ENCODE measurements at regions not wholly inside any gene's neighbourhood (a gene's known extent, or its start where the extent isn't known, plus 50 kb on each side); places are given as distances from the start of the nearest gene placed in this dataset.

DNA sequence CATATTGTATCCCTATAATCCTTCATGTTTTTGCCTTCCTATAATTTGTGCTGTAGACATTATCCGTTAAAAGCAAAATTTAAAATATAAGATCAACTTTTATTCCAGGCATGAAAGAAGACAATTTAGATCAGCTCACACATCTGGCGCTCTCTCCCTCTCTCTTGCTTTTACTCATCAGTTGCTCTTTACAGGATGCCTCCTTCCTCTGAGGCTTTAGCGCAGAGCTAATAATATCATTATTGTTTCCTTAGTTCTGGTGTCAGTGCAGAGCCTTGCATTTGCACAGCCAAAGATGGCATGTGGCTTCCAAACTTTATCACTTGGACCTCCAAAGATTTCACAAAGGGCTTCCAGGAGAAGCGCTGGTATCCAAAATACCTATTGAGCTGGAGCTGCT, 295.1 kb downstream of the FGF9 start:
- Mint-ChIP-seq H3K27me3 (ENCODE audit: insufficient read depth) (no peaks in the 10 kb centered on the region), H3K4me3 (no peak overlapping the region), H3K4me1 (no peaks in the 10 kb centered on the region), H3K27ac (no peak overlapping the region), H3K36me3 (ENCODE audit: low read depth) (no peaks in the 10 kb centered on the region), H3K9me3 (peaks cover 20% of the 10 kb centered on the region)
- H3K9ac ChIP-seq (ENCODE audit: extremely low read depth, low read length, poor library complexity, severe bottlenecking) = no peak overlapping the region
- H3K27ac ChIP-seq (ENCODE audit: low read depth, low read length) = no peak overlapping the region
- no peaks in the 10 kb centered on the region for H3K4me1 ChIP-seq (ENCODE audit: control insufficient read depth, insufficient read depth, low read length)
- H3K4me3 ChIP-seq (ENCODE audit: low read length) = no peak overlapping the region
- H3K9me3 ChIP-seq (ENCODE audit: control insufficient read depth, low read length) = no peaks in the 10 kb centered on the region
- DNase-seq = no peak
- TF ChIP-seq, protein P1, sequence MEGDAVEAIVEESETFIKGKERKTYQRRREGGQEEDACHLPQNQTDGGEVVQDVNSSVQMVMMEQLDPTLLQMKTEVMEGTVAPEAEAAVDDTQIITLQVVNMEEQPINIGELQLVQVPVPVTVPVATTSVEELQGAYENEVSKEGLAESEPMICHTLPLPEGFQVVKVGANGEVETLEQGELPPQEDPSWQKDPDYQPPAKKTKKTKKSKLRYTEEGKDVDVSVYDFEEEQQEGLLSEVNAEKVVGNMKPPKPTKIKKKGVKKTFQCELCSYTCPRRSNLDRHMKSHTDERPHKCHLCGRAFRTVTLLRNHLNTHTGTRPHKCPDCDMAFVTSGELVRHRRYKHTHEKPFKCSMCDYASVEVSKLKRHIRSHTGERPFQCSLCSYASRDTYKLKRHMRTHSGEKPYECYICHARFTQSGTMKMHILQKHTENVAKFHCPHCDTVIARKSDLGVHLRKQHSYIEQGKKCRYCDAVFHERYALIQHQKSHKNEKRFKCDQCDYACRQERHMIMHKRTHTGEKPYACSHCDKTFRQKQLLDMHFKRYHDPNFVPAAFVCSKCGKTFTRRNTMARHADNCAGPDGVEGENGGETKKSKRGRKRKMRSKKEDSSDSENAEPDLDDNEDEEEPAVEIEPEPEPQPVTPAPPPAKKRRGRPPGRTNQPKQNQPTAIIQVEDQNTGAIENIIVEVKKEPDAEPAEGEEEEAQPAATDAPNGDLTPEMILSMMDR (conservative IDR thresholded peaks at IDR 0.05) = no peak
- 96 to 100% methylated on average over 4 of the region's 4 CpGs for WGBS, 2 experiments (ENCODE audit: insufficient coverage in 1 of 2, insufficient read length in 1 of 2)
- H3K27me3 ChIP-seq (ENCODE audit: control insufficient read depth, insufficient read depth, low read length, poor library complexity, severe bottlenecking) = no peaks in the 10 kb centered on the region
- no peaks in the 10 kb centered on the region for H3K36me3 ChIP-seq (ENCODE audit: control insufficient read depth, insufficient read depth, low read length)

DNA sequence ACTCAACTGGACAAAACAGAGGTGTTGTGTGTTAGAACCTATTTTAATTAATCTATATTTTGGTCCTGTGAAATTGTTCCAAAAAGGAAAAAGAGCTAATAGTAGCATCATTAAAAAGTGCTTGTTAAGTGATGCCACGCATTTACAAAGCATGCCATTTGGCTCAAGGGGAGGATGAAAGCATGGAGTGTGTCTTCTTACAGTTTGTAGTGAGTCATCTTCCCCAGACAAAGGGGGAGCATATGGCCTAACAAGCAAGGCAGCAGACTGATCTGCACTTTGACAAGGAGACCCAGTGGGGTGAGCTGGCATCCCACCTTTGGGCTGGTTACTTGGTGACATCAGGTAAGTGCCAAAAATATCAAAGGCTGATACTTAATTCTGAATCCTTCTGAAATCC, 297.0 kb downstream of the FGF9 start:
- TF ChIP-seq, protein P1 (conservative IDR thresholded peaks at IDR 0.05) = no peak
- no peak for DNase-seq
- H3K4me1 Mint-ChIP-seq = no peaks in the 10 kb centered on the region
- no peak overlapping the region for H3K27ac Mint-ChIP-seq
- H3K4me1 ChIP-seq (ENCODE audit: control insufficient read depth, insufficient read depth, low read length) = no peaks in the 10 kb centered on the region
- 83 to 91% methylated on average over 1 of the region's 1 CpG for WGBS, 2 experiments (ENCODE audit: insufficient coverage in 1 of 2, insufficient read length in 1 of 2)
- peaks cover 3% of the 10 kb centered on the region for H3K9me3 Mint-ChIP-seq
- H3K9ac ChIP-seq (ENCODE audit: extremely low read depth, low read length, poor library complexity, severe bottlenecking) = no peak overlapping the region
- no peaks in the 10 kb centered on the region for H3K27me3 Mint-ChIP-seq (ENCODE audit: insufficient read depth)
- H3K4me3 Mint-ChIP-seq = no peak overlapping the region
- no peaks in the 10 kb centered on the region for H3K36me3 Mint-ChIP-seq (ENCODE audit: low read depth)
- H3K27ac ChIP-seq (ENCODE audit: low read depth, low read length) = no peak overlapping the region
- no peaks in the 10 kb centered on the region for H3K9me3 ChIP-seq (ENCODE audit: control insufficient read depth, low read length)
- no peak overlapping the region for H3K4me3 ChIP-seq (ENCODE audit: low read length)
- no peaks in the 10 kb centered on the region for H3K27me3 ChIP-seq (ENCODE audit: control insufficient read depth, insufficient read depth, low read length, poor library complexity, severe bottlenecking)
- H3K36me3 ChIP-seq (ENCODE audit: control insufficient read depth, insufficient read depth, low read length) = no peaks in the 10 kb centered on the region

DNA sequence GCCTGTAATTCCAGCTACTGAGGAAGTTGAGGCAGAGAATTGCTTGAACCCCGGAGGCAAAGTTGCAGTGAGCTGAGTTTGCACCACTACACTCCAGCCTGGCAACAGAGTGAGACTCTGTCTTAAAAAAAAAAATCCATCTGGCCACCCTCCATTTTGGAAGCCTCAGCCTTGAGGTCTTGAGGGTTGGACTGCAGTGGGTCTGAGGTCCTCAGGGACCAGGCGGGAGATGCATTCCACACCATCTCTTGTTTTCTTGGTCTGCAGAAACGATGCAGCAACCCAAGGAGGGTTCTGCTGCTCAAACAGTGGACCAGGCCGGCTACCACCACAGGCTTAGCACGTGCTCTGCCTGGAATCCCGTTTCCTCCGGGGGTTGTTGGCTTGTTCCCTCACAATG, 299.3 kb downstream of the FGF9 start:
- TF ChIP-seq, protein P1 (conservative IDR thresholded peaks at IDR 0.05) = no peak
- Histone ChIP-seq H3K9ac (ENCODE audit: extremely low read depth, low read length, poor library complexity, severe bottlenecking) (no peak overlapping the region), H3K9me3 (ENCODE audit: control insufficient read depth, low read length) (no peaks in the 10 kb centered on the region), H3K27ac (ENCODE audit: low read depth, low read length) (no peak overlapping the region), H3K4me3 (ENCODE audit: low read length) (no peak overlapping the region), H3K27me3 (ENCODE audit: control insufficient read depth, insufficient read depth, low read length, poor library complexity, severe bottlenecking) (no peaks in the 10 kb centered on the region), H3K36me3 (ENCODE audit: control insufficient read depth, insufficient read depth, low read length) (no peaks in the 10 kb centered on the region), H3K4me1 (ENCODE audit: control insufficient read depth, insufficient read depth, low read length) (no peaks in the 10 kb centered on the region)
- H3K27me3 Mint-ChIP-seq (ENCODE audit: insufficient read depth) = no peaks in the 10 kb centered on the region
- H3K4me1 Mint-ChIP-seq = peaks cover under 1% of the 10 kb centered on the region
- DNase-seq = no peak
- no peak overlapping the region for H3K27ac Mint-ChIP-seq
- no peaks in the 10 kb centered on the region for H3K9me3 Mint-ChIP-seq
- no peaks in the 10 kb centered on the region for H3K36me3 Mint-ChIP-seq (ENCODE audit: low read depth)
- 91 to 98% methylated on average over 6 to 7 of the region's 7 CpGs for whole genome bisulfite sequencing, 2 experiments (ENCODE audit: insufficient coverage in 1 of 2, insufficient read length in 1 of 2)
- no peak overlapping the region for H3K4me3 Mint-ChIP-seq
